M059J (cell line): ENCODE measurements at regions not wholly inside any gene's neighbourhood (a gene's known extent, or its start where the extent isn't known, plus 50 kb on each side); places are given as distances from the start of the nearest gene placed in this dataset.
"Not testable (repeated sequence)": the region's sequence is repeated elsewhere in the genome, so short reads cannot be mapped to it uniquely, and the experiment has no call there.

Experiments
- DNase-seq: peaks from one replicate; pipeline ENCODE4 v3.0.0-alpha.2; 2012; ENCODE audit warnings: low read depth

DNA sequence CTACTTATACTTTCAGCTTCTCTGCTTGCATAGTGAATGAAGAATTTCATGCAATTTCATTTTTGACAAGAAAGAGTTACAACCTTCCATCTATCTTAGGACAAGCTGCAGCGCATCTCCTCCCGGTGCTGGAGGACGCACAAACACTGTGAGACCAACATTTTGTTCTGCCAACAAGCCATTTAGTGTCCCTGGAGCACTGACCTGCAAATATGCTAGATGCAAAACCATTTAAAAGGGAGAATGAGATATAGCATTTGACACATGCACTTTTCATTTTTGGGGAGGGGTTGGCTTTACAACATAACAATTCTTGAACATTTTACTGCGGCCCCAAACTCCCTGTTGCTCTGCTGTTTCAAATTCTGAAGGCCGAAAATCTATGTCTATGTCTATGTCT, 127.2 kb upstream of the SLC30A5 start:
- DNase-seq = no peak

DNA sequence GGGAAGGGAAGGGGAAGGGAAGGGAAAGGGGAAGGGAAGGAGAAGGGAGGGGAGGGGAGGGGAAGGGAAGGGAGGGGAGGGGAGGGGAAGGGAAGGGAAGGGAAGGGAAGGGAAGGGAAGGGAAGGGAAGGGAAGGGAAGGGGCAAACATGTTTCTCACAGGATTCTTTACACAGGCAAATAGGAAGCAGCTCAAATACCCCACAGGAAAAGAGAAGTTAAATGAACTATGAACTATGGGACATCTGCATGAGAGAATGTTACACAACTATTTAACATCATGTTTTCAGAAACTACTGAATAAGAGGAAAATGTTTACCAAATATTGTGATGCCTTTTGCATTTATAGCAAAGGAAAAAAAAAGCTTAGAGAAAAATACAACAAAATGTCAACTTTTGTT, 125.4 kb upstream of the SLC30A5 start:
- DNase-seq = no peak

DNA sequence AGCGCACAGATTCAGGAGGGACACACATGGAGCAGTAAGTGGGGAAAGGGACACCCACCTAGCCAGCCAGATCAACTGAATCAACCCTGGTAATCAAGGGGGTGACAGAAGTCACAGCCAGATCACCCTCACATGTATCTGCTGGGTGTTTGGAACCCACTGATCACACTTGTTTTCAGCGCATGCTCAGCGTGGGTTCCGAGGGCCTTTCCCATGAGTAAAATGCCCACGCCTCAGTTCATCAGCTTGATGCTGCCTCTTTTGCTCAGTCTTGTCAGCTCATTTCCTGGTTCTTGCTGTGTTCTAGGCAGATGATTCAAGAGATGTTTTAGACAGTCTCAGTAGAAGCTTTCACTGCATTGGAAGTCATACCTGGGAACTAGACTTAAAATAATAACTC, 123.2 kb upstream of the SLC30A5 start:
- DNase-seq = no peak

DNA sequence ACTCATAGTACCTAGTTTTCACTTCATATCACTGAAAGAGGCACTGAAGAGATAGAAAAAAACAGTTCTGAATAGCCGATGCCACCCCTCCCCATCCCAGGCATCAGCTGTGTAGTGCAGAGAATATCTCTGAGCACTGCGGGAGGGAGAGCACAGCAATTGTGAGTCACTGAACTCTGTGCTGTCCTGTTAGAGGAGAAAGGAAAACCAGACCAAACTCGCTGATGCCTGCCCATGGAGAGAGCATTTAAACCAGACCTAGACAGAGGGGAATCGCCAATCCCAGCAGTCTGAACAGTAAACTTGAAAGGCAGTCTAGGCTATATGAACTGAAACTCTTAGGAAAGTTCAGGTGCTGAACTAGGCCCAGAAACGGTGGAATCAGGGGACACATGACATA, 120.1 kb upstream of the SLC30A5 start:
- no peak for DNase-seq

DNA sequence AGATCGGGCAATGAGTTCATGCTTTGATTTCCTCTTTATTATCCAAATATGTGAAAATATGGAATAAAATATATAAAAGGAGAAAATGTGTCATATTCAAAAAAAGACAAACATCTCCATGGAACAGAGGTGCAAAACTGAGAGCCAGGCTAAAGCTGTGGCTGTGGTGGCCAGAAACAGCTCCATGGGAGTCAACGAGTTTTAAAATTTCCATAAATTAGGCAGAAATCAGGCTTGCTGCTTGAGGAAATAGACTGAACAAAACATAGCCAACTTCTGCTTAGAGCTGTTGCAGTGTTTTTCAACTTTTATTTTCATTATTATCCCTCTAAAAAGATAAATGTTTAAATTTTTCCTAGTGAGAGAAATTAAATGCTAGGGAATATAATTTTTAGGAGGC, 110.8 kb upstream of the SLC30A5 start:
- no peak for DNase-seq

DNA sequence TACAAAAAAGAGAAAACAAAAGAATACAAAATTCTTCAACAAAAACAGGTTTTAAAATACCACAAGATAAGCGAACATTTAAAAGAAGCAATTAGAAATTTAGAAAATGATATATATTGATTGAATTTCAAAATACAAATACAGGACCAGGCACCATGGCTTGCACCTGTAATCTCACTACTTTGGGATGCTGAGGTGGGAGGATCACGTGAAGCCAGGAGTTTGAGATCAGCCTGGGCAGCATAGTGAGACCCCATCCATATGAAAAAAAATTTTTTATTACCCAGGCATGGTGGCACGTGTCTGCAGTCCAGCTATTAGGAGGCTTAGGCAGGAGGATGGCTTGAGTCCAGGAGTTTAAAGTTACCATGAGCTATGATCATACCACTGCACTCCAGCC, 109.9 kb upstream of the SLC30A5 start:
- no peak for DNase-seq

DNA sequence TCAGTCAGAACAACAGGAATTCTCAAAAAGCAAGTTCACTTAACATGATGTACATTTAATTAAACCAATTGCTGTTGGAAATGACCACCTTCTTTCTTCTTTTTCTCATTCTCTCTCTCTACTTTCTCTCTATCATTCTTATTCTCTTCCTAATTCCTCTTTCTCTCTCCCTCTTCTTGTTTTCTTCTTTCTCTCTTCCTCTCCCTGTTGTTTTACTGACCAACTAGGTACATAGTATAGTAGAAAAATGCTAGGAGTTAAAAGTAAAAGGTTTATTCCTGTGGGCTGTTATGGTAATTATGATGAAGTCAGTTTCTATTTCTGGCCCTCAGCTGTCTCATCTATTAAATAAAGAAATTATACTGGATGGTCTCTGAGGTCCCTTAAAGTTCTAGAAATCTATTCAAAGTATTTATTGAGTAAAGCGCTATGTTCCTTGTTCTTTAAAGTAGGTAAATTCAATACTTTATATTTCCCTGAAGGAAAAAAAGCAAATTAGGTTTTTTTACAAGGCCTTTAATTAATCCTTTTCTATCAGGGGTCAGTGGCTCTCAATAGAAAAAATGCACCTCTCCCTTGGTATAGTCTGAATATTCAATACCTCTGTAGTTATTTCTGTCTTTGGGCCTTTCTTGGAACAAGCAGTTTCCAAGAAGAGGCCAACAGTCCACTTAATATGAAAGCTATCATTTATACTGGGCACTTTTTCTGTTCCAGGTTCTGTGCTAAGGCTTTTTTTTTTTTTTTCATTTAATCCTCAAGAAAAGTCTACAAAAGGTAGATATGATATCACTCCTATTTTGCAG, 102.3 kb upstream of the SLC30A5 start:
- no peak for DNase-seq

DNA sequence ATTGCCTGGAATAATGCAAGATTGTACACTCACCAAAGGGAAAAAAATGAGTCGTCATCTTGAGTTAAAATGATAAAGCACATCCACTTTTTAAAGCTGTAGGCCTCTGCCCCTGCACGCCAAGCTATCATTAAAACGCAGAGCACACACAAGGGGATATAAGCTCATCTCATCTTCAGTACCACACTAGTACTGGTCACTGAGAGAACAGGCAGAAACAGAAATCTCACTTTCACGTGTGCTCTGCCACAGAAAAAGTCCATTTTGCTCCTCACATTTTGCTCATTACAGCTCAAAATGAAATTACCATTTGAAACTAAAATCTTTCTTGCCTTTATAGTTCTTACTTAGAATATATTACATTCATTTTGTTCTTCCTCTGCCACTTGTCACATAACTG, 99.2 kb upstream of the SLC30A5 start:
- no peak for DNase-seq

DNA sequence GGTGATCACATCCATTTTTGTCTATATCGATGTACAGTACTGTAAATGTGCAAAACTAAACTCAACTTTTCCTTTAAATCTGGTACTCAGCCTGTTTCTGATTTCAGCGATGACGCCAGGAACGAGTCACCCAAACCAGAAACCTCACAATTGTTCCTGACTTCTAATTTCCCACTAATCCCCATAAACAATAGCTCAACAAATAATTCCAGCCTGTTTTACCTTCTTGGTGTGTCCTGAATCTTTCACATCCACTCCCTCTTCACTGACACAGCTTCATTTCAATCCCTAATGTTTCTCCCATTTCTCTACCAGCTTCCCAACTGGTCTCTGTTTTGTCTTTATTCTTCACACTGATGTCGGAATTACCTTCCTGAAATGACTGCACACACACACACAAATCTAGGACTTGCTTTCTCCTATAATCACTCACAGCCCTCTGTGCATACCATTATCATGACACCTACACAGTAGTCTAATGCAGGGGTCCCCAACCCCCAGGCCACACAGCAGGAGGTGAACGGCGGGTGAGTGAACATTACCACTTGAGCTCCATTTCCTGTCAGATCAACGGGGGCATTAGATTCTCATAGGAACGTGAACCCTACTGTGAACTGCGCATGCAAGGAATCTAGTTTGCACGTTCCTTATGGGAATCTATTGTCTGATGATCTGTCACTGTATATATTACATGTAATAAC, 97.8 kb upstream of the SLC30A5 start:
- DNase-seq = no peak

DNA sequence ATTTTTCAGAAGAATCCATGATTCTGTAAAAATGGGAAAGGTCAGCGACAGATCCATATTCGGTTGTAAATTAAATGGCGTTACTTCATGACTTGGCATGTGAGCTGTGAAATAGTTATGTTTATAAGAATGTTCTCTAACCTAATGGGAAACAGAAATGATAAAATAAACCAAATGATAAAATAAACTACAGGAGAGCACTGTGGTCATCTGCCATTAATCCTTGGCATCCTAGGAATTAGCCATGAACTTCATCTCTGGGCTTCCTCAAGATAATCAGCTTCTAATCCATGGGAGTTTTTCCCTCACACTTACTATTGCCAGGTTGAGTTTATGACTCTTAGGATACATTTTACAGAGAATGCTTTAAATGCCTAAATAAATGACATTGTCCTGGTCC, 94.6 kb upstream of the SLC30A5 start:
- no peak for DNase-seq

DNA sequence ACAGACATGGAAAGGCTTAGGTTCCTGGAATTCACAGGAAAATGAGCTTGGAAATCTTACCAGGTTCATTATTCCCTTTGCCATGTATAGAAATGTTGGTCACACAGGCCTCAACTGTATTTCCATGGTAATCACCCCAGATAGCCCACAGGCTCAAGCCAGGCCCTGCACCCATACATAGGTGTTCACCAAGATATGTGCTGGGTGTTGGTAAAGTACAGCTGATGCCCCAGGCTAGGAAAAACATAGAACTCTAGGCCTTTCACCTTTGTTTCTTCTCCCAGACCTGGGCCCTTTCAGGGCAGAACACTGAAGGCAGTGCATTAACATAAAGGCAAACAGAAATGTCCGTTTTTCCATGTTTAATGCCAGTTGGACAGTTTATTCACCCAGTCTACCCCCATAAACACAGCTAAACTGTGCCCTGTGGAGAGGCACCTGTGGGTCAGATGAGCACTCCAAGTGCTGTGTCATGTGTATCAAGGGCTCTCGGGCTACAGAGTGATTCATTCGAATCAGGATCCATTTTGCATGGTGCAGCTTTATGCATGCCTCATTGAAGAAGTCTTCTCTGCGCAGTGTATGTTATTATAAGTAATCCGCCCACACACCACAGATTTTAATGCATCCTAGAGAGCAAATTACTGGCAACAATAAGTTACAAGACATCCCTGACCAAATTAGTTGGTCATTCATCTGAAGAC, 93.4 kb upstream of the SLC30A5 start:
- no peak for DNase-seq

DNA sequence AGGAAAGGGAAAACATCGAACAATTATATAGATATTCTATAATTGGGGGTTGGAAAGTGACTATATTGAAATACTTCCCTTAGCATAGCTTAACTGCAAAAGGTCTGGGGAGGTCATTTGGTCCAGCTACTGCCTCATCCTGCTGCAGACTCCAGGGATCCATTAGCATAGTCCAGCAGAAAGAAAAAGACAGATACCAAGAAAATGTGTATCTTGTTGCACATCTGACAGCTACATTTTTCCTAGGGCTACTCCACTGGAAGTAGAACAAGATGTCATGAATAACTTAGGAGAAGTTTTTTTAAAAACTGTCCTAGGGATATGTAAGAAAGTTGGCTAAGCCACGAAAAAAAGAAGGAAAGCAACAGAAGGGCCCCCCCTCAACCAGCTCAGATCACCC, 92.9 kb upstream of the SLC30A5 start:
- DNase-seq = no peak

DNA sequence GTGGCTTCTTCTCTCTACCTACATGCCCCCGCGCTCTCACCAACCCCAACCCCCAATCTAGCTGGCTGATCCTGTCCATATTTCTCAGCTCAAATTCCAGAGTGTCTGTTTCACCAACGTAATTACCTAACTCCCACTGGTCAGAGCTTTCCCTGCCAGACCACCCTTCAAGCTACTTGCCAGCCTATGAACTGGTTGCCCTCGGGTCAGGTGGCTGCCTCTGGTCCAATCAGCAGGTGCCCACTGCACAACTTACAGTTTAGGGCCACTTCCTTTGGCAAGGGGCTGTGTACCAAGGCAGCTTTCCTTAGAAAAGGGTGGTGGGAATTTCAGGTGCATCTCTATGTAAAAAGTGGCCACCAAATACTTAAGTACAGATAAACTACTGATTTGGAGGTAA, 92.2 kb upstream of the SLC30A5 start:
- no peak for DNase-seq

DNA sequence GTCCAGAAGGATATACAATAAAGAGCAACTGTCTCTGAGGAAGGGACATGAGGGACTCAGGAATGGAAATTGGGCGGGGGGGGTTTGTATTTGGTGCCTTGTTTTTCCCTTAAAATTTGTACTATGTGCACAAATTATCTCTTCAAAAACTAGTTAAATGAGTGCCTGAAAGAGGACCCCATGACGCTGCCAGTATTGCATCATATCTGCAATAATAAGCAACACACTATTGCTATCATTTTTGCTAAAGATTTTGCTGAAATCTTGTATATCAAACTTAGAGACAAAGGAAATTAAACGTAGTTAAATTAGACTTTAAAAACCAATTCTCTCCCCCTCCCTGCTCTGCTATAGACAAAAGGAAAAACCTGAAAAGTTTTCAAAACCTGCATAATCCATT, 89.7 kb upstream of the SLC30A5 start:
- DNase-seq = no peak

DNA sequence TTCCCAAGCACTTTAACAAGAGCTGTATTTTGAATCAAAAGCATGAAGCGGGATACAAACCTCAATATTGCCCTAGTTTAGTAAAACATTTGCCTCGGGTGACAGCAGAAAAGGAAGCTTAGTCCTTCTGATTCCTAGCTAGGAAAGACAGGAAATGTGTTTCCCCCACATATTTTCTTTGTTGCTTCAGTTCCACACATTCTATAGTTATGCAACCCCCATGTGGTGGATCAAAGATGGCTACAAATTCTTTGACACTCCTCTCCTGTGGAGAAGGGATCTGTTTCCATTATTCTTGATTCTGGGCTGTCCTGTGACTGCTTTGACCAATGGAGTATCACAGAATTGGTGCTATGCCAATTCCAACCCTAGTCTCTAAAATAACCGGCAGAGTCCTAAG, 89.1 kb upstream of the SLC30A5 start:
- DNase-seq = no peak

DNA sequence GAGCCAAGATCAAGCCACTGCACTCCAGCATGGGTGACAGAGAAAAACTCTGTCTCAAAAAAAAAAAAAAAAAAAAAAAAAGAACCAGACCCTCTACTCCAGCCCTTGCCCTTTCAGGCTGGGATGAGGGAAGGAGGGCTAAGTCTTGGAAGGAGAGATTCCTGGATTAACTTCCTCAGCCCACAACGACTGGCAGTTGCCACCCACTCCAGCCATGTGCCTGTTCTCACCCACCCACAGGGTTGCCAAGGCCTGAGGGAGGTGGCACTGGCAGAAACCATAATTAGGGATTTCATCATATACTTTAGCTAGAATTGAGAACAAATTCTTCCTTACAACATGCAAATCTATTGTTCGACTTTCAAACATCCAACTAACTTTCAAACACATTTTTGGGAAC, 87.8 kb upstream of the SLC30A5 start:
- DNase-seq = no peak

DNA sequence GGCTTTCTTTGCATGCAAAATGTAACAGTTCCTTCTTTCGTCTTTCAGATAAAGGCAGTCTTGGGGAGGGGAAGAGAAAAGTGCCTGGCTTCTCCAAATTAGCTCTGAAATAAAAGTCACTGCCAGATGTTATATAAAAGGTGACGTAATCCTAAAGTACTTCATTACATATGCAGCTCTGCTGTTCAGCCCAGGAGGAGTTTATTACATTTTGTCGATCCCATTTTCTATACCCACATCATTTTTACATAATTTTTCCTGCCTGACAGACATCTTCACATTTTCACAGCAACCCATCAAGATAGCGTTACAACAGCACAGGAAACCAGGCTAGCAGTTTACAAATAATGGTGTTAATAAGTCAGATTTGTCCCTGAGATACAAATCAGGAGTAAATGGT, 86.7 kb upstream of the SLC30A5 start:
- DNase-seq = no peak

DNA sequence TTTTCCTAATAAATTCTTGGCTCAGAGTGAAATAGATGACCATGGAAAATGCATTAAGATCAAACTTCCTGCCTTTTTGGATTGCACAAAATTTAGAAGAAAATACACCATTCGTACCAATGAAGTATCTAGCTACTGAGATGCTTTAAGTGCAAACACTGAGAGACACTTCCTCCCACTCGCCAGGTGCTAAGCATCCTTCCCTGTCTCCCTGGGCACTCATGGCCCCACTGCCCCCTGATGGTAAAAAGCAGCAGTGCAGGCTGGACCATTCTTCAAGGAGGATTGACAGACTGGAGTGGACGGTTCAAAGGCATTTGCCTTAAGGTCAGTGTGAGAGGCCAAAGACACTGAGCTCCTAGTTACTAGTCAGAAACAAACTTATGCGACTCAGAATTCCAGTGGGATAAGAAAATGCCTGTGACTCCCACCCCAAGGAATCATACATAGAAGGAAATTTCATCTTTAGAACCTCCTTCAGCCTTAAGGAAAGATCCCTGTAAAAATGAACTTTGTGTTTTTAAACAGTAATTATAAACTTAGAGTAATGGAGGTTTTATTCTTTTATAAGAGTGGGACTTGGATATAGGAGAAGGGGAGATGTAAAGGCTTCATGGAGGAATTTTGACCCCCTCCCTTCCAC, 86.0 kb upstream of the SLC30A5 start:
- DNase-seq = peak; percentile 54

DNA sequence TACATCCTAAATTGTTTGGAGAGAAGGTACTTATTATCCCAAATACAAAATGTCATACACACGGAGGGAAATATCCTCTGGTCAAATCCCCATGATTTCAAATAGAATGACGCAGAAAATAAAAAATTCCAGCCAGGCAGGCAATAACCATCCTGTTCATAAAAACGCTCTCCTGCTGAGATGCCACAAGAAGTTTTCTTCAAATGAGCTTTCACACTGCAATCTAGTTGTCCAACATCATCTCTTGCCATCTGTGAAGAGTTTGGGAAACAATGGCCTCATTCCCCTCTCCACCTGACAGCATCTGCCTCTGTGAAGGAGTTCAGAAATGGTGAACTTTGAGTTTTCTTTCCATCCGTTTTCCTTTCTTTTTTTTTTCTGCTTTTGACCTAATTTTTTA, 83.3 kb upstream of the SLC30A5 start:
- no peak for DNase-seq

DNA sequence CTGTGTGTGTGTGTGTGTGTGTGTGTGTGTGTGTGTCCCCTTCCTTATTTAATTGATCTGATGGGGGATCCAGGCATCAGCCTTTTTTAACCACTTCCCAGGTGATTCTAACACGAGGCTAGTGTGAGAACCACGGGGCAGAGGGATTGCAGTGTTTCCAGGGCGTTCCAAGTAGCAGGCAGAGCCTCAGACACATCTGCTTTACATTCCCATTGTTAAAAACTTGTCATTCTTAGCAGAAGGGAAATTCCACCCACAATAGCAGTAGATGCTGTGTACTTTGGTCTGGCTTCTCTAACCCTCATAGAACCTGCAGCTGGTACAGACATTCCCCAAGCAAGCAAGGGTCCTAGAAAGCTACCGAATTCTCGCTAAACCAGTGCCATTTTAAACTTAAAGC, 81.9 kb upstream of the SLC30A5 start:
- DNase-seq = no peak

DNA sequence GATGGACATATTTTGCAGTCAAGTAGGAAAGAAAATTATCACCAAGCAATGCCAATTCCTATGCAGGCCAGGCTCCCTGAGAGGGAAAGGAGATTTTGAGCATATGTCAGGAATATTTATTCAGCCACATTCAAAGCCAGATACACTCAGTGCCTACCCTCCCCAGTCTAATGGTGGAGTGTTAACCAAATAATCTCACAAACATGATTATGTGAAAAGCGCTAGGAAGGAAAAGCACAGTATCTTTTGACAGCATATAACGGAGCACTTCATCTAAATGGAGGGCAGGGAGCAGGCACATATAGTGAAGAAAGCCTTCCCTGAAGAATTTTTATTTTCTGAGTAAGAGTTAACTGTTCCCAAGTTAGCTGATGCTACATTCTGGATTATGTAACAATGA, 80.3 kb upstream of the SLC30A5 start:
- DNase-seq = no peak

DNA sequence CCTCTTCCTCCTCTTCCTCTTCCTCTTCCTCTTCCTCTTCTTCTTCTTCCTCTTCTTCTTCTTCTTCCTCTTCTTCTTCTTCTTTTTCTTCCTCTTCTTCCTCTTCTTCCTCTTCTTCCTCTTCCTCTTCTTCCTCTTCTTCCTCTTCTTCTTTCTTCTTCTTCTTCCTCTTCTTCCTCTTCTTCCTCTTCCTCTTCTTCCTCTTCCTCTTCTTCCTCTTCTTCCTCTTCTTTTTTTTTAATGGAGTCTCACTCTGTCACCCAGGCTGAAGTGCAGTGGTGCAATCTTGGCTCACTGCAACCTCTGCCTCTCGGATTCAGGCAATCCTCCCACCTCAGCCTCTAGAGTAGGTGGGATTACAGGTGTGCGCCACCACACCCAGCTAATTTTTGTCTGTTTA, 79.8 kb upstream of the SLC30A5 start:
- not testable (repeated sequence) for DNase-seq
